ENCODE measurements at regions not wholly inside any gene's neighbourhood (a gene's known extent, or its start where the extent isn't known, plus 50 kb on each side); places are given as distances from the start of the nearest gene placed in this dataset.
"Not testable (repeated sequence)": the region's sequence is repeated elsewhere in the genome, so short reads cannot be mapped to it uniquely, and the experiment has no call there.

DNA sequence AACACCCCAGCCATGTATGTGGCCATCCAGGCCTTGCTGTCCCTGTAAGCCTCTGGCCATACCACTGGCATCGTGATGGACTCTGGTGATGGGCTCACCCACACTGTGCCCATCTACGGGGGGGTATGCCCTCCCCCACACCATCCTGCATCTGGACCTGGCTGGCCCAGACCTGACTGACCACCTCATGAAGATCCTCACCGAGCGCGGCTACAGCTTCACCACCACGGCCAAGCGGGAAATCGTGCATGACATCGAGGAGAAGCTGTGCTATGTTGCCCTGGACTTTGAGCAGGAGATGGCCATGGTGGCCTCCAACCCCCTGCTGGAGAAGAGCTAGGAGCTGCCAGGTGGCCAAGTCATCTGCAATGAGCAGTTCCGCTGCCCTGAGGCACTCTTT is 80.4 kb upstream of the ZCCHC2 start:
- DNase-seq, result no peak

DNA sequence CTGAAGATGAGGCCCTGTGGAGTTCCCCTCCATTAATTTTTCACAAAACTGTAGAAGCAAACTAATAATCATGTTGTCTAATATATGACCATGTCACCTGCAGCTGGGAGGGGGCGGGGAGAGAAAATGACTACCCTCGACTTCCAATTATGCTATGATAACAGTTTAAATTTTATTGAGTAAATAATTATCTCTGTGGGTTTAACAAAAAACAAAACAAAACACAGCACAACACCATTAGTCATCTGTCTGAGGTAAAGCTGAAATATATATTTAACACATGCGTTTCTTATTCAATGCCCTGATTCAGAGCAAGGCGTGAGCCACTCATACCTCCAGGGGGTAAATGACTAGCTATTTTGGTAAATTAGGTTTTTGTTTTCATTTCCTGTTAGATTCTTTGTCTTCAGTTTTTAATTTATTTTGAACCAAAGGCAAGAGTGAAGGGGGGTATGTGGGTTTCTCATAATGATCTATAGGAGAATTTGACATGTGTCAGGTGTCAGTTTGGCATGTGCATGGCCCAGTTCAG is 77.4 kb upstream of the ZCCHC2 start:
- DNase-seq, result no peak

DNA sequence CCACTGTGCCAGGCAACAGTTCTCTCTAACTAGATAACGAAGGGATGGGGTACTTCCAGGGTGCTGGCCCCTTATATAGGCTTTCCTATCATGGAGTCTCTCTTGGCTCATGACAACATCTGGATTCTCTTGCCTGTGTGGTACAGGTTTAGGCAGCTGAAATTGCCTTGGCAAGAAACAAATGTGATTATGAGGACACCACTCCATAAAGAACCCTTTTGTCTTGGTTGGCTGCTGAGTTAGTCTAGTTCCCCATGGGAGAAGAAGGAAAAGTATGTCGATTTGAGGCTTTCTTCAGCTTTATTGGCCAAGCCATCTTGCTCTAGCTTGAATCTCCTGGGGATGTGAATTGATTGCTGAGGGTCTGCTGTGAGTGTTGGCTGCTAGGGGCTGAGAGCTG is 76.3 kb upstream of the ZCCHC2 start:
- DNase-seq, result no peak

DNA sequence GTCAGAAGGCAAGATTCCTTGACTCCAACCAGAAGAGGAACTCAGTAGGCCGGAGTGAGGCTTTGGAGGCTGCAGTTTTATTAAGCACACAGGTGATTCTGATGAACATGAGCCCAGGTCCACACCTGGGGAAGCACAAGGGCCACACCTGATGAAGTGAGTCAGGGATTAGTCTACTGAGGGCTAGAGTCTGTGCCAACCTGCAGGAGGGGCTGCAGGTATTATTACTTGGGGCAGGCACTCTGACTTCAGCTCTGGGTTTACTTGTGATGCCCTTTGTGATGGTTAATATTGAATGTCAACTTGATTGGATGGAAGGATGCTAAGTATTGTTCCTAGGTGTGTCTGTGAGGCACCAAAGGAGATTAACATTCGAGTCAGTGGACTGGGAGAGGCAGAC is 75.2 kb upstream of the ZCCHC2 start:
- DNase-seq, result no peak

DNA sequence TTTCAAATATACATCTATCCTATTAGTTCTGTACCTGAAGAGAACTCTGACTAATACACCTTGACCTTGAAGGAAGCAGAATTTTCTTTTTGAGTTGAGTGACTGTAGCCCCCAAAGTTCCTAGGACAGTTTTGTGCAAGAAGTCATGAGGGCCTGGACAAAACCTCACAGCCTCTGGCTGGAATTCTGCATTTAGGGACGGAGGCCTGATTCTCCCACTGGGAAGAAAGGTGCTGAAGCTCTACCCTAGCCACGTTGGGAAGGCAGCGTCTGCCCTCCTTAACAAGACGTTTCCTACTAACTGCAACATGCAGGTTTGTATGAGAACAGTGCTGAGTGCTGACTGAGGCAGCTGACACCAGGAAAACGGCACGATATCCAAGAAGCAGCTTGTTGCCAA is 74.4 kb upstream of the ZCCHC2 start:
- no peak for DNase-seq

DNA sequence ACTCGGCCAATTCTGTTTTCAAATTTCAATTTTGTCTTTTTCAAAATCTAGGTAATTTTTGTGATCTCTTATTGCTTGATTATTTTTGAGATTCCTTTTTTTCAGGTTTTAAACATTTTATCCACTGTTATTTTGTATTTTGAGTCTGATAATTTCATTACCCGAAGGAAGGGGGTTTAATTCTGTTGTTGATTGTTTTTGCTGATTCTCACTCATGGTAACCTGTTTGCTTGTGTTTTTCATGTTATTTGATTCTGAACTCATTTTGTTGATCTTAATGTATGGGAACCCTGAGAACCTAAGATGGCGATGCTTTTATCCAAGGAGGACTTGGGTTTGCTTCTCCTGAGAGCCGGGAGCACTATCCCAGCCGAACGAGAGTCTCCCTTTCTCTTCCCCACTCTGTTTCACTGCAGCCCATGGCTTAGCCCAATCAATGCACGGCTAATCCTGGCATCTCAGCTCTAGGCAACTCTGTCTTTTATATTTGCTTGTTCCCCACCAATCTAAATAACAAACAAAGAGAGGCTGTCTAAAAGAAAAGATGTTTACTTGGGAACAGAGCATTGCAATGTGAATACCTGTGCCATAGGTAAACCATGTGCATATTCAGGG is 73.2 kb upstream of the ZCCHC2 start:
- DNase-seq, result no peak

DNA sequence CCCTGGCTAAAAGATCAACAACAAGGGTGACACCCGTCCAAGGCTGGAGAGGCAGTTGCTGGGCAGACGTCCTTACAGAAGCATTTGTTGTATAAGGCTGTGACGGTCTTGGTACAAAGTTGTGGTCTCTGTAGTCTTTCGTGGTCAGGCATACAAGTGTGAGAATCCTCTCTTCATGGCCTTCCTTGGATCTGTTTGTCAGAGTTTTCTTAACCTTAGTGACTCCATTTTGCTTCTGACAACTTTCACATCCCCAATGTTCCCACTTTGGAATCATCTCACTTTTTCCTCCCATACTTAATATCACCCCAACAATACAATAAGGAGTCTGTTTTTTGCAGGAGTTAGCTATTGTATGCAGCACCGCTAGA is 72.7 kb upstream of the ZCCHC2 start:
- no peak for DNase-seq

DNA sequence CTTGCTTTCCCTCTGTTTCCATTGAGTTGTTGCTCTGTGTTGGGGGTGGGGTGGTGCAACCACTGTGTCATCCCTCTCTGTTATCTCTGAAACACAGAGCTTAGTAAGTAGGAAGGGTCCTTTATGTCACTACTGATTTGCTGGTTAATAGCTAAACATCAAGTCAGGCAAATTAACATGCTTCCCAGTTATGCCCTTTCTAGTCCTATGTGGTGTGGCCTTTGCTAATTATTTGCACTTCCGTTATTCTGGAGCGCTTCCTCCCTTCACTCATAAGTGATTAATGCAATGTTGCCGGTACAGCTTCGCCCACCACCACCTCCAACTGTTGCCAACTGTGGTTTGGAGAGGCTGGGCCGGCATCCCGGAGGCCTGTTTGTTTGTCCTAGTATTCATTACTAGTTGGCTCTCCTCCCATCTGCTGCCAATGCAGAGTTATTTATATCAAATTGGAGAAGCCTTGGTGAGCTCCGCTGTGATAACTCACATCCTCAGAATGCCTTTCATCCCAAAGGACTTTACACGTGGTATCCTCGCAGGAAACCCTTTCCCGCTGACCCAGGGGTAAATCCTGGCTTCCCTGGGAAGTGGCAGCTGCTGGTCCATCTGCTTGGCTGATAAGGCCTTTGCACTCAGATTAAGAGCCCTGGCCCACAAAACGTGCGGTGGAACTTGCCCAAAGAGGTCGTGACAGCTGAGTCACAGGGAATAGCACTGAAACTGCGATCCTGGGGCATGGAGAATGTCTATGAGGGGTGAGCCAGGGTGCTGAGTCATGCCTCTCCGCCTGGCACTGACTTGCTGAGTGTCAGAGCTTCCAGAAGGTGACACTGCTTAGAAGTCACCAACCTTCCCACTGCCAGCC is 72.0 kb upstream of the ZCCHC2 start:
- peak; percentile 70 for DNase-seq

DNA sequence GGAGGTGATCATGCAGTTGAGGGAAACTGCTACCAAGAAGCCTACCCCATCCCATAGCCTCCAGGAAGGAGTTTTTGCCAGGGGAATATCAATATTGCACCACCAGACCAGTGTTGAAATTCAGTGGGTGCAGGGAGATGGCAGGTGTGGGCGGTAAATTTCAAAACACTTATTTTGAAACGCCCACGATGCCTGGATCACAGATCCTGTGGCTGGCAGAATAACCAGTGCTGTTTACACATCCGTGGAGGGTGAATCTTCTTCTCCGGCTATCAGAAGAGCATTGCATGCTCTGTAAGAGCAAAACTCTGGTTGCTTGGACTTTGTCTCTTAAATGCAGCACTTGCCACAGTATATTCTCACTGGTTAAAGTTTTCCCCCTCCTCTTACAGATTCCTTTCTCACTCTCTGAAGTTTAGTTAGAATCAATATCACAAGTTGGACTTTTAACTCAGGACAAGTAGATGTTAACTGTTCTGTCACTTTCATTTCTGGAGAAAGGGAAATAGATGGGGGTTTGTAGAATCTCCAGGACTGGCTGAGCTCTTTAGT is 70.5 kb upstream of the ZCCHC2 start:
- DNase-seq, result no peak

DNA sequence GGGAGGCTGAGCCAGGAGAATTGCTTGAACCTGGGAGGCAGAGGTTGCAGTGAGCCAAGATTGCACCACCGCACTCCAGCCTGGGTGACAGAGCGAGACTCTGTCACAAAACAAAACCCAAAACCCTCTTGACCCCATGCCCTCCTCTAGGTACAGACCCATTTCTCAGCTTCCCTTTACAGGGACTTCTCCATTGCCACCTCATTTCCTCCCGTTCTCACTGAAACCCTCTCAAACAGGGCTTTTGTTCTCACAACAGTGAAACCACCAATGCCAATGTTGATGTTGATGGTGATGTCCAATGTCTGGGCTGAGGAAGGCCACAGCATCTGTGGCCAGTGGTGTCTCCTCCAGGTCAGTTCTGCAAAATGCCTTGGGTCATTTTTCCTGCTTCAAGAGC is 69.0 kb upstream of the ZCCHC2 start:
- no peak for DNase-seq

DNA sequence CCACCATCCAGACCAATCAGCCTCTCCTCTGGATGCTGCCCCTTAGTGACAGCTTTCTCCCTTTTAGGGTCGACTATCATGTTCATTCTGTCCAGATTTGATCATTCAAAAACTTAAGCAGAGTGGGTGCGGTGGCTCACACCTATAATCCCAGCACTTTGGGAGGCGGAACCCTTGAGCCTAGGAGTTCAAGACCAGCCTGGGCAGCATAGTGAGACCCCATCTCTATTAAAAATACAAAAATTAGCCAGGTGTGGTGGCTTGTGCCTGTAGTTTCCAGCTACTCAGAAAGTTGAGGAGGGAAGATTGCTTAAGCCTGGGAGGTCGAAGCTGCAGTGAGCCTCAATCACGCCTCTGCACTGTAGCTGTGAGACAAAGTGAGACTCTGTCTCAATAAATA is 68.3 kb upstream of the ZCCHC2 start:
- DNase-seq, result no peak

DNA sequence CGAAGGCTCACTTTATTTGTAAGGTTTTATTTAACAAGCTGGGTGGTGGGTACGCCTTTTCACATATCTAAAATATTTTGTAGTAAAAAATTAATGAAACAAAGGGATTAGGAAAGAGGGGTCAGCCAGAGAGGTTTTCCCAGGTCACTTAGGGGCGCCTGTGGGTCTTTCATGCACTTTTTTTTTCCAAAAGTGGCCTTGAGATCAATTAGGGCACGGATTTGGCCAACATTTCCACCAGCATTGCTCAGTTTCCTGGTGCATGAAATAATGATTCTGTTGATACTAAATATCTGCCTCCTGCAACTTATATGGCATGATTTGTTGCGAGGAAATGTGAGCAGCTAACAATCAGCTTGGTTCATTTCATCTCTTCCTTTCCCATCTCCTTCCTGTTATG is 67.6 kb upstream of the ZCCHC2 start:
- no peak for DNase-seq

DNA sequence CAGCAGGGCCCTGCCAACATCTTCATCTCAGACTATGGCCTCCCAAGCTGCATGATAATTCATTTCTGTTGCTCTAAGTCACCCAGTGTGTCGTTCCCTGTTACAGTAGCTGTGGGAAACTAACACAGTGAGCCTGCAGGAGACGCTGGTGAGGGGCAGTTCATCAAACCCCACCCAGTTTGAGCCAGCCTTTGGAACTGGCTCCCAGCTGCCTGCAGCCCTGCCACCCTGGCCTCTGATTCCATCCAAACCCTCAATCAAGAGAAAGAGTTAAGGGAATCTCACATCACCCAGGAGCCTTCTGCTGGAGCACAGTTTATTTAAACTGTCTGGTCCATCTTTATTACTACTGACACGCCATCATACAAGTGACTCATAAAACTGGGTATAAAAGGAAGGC is 64.9 kb upstream of the ZCCHC2 start:
- DNase-seq, result no peak

DNA sequence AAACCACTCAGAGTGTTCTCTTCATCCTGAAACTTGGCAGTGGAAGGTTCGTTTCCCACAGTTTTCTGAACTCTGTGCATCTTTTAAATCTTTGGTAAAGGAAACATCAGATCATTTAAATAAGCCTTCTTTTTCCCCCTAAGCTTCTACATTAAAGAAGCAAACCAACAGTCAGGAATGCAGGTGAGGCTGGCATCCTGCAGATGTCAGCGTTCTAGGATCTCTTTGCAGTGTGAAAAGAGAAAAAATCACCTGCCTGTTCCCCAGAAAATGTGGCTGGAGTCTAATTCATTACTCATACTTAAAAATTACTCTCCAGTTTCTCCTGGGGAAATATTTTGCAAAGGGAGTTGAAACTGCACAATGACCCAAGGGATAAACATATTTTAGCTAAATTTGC is 64.5 kb upstream of the ZCCHC2 start:
- no peak for DNase-seq

DNA sequence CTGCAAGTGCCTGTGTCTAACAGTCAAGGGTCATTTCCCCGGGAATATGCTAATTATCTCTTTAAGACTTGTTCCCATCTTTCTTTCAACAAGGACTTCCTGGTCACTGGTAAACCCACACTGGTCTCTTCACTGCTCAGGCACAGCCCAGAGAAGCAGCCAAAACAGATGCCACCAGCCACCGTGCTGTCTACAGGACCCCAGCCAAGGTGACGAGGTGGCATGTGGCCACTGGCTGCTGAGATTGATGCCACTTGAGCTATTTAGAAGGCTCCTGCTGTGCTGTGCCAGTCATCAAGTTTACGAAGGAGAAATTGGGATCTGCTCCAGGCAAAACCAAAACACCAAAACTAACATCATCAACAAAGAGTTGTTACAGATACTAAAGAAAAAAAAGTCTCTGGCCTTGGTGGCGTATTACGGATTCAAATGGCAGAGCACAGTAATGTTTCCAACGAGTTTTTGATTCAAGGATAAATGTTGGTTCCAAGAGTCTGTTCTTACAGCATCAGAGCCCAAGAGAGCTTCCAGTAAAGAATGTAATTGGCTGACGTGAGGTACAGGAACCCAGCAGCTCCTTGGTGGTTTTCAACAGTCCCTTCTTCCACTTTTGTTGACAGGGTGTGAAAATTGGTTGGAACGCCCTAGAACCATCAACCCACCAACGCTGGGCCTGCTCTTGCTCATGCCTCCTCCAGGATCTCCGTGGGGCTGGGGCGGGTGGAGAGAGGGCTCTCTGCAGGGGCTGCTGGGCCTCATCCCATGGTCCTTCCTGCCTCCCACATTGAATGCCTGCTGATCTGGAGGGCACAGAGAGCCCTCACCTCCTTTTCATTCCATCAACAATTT is 63.7 kb upstream of the ZCCHC2 start:
- no peak for DNase-seq

DNA sequence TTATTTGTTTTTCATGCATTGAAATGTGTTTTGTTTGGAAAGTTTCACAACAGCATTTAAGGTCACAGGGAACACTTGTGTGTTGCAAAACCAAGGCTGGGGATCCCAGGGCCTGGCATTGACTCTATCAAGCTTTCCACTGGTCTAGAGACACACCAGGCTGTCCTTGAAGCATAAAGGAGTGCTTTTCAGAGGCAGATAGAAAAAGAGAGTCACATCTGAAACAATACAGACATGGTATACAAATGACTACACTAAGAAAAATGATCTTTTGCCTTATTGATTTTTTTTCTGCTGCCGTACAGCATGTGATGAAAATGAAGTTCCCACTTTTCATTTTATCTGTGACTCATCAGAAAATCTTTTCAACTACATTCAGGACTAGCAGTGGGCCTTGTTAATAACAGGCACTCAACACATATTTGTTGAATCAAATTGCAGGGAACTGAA is 61.9 kb upstream of the ZCCHC2 start:
- no peak for DNase-seq

DNA sequence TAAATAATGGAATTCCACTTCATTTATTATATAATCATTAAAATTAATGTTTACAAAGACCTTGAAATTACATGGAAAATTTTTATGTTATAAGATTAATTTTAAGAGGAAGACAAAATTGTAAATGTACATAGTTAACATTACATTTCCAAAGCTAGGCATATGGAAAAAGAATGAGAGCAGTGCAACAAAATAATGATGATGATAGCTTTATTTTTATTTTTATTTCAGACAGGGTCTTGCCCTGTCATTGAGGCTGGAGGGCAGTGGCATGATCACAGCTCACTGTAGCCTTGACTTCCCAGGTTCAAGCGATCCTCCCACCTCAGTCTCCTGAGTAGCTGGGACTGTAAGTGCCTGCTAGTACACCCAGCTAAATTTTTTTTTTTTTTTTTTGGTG is 61.2 kb upstream of the ZCCHC2 start:
- DNase-seq, result no peak

DNA sequence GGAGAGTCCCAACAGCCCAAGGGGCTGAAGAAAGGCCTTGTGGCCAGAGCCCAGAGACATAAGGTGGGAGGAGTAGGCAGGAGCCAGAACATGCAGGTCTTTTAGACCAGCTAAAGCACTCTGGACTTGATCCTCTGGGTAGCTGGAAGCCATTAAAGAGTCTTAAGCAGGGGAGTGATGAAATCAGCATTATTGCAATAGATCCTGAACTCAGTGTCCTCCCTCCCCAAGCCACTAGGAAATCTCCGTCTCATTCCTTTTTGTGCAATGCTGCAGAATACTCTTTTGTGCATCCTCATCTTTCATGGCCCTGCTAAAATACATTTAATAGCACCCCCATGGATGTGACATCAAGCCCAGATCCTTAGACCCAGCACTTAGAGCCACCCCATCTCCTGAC is 58.6 kb upstream of the ZCCHC2 start:
- no peak for DNase-seq

DNA sequence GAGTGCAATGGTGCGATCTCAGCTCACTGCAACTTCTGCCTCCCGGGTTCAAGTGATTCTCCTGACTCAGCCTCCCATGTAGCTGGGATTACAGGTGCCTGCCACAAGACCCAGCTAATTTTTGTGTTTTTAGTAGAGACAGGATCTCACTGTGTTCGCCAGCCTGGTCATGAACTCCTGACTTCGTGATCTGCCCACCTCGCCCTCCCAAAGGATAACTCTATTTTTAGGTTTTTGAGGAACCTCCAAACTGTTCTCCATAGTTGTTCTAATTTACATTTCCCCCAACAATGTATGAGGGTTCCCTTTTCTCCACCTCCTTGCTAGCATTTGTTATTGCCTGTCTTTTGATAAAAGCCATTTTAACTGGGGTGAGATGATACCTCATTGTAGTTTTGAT is 53.7 kb upstream of the ZCCHC2 start:
- not testable (repeated sequence) for DNase-seq

All from T1000 (cell line).